HG03558 (cell line): ENCODE measurements at regions not wholly inside any gene's neighbourhood (a gene's known extent, or its start where the extent isn't known, plus 50 kb on each side); places are given as distances from the start of the nearest gene placed in this dataset.
A peak's percentile ranks its signal among the peaks of the same experiment; 100 is the strongest.
"Not testable (repeated sequence)": the region's sequence is repeated elsewhere in the genome, so short reads cannot be mapped to it uniquely, and the experiment has no call there.

Experiments
- ATAC-seq: cut with Tn5 transposase; IDR thresholded peaks from one replicate; pipeline ENCODE4 v1.9.1; 2021; ENCODE audit warnings: moderate number of reproducible peaks; ENCODE audit not compliant: unreplicated experiment; ENCODE audit errors: extremely low read depth

GRCh38 chr3:182629521-182629920 is 163.8 kb upstream of the ATP11B start:
- ATAC-seq, result no peak

DNA sequence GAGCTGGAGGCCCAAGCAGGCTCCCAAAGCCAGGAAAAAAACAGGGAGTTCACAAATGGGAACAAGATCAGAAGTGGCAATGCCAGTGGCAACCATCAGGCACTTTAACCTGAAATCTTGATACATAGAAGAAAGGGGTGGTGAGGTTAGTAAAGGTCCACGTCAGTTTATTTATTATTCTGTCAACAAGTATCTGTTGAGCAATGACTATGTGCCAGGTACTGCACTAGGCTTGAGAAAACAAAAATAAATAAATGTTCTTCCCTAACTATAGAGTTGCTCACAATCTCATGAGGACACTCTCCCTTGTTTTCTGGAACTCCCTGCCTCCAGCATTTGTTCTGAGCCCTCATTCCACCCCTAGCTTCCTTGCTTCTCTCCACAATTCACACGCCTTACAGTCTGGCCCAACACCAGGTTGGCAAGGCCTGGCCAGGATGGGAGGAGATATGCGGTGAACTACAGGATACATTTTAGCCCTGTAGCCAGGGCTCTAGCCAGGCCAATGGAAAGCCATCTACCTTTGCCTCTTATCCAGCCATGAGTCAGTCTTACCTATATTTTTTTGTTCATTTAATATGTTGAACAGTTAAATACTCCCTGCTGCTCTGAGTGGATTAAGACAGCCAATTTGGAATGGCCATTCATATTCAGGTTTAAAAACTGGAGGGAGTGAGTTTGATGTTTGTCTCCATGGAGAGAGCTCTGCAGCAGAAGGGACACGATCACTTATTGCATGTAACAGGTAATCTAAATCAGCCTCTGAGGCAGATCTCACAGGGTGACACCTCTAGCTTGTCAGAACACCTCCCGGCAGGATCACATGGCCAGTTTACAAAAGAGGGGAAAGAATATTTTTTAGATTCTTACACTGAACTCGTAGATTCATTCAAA is 161.9 kb upstream of the ATP11B start:
- no peak for ATAC-seq

DNA sequence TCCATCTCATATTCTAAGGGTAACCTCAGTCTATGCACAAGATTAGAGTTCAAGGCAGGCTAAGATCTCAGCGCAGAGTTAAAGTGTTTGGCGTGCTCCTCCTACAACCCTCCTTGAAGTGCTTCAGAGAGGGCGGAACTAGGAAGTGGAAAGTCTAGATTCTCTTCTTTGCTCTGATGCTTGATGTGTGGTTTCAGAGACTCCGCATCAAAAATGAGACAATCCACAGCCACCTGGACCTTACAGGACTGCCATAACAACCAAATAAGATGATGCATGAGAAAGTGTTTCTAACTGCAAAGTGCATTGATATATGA is 161.3 kb upstream of the ATP11B start:
- no peak for ATAC-seq

DNA sequence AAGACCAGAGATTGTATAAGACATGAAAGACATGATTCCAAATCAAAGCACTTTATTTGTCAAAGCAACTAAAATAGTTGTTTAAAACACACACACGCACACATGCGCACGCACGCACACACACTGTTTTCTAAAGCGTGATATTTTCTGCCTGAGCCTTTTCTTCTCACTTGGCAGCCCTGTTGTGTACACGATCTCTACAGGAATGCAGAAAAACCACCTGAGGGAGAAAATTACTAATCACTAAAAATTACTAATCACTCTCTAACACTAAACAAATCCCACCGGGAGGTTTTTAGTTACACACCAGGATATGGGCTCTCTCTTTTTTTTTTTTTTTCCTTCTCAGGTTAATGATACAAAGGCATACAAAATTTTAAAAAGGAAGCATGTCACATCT is 160.1 kb upstream of the ATP11B start:
- ATAC-seq, result no peak

GRCh38 chr3:182636646-182637045 is 156.7 kb upstream of the ATP11B start:
- no peak for ATAC-seq

GRCh38 chr3:182637350-182638110 is 155.8 kb upstream of the ATP11B start:
- no peak for ATAC-seq

GRCh38 chr3:182644013-182644412 is 149.3 kb upstream of the ATP11B start:
- ATAC-seq, result no peak

DNA sequence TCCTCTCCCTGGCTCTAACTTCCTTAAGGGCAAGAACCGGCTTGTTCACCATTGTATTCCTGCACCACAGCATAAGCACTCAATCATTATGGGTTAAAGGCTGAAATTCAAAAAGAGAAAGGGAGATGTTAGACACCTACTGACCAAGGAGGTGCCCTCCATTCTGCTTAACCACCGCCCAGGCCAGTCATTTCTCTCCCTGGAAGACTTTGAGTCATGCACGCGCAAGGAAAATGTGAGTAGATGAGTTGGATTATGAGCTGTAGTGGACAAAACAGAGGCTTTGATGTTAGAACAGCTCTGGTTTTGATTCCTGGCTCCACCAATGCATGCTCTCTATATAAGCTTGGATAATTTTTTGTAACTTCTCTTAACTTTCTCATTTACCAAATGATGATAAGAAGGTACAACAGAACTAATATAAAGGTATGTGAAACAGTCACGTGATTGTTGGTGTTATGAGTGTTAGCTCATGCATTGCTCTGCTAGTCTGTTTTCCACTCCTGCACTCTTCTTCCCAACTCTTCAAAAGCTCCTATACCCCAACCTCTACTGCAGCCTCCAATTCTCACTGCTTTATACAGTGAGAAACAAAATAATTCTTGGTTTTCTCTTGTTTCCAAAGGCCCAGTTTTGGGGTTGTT is 148.4 kb upstream of the ATP11B start:
- no peak for ATAC-seq

- ATAC-seq, result no peak
Measured at GRCh38 chr3:182650568-182651128, 142.7 kb upstream of the ATP11B start.

GRCh38 chr3:182651461-182651860 is 141.8 kb upstream of the ATP11B start:
- ATAC-seq, result no peak

DNA sequence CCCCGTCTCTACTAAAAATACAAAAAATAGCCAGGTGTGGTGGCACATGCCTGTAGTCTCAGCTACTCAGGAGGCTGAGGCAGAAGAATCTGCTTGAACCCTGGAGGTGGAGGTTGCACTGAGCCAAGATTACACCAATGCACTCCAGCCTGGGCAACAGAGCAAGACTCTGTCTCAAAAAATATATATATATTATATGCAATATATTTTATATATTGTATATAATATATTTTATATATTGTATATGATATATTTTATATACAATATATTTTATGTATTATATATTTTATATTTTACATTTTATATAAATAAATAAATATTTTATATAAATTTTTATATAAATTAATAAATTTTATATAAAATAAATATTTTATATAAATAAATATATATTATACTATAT is 140.2 kb upstream of the ATP11B start:
- not testable (repeated sequence) for ATAC-seq

- ATAC-seq, result no peak
Measured at GRCh38 chr3:182668541-182668940, 124.8 kb upstream of the ATP11B start.

DNA sequence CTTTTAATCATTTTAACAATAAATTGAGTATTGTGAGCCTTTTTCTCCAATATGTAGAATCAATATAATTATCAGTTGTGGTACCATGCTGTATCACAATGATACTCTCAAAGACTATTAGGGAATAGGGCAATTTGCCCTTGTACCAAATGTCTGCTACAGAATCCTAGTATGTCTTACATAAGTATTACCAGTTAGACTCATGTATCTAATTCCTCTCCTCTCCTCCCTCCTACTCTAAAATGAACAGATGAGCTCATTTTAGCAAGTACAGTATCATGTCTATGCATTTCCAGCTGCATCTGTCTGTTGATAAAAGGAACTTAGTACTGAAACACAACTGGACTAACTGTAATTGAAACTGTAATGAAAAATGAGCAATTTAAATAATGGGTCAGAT is 124.3 kb upstream of the ATP11B start:
- no peak for ATAC-seq

DNA sequence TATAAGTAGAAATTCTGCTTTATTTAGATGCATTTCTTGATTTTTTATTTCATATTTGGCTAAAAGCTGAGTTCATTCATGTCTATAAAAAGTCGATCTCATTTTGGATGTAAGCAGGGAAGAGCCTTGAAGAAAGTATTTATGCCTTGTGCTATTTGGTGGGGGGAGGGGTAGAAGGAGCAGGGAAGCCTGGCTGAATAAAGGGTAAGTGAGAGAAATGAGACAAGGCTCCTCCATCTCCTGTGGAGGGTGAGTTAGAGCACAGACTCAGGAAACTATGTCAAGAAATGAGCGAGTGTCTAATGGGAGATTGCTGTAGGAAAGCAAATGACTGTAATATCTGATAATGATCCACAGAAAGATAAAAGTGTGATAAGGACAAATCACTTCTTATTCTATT is 121.8 kb upstream of the ATP11B start:
- no peak for ATAC-seq

GRCh38 chr3:182671942-182672341 is 121.4 kb upstream of the ATP11B start:
- no peak for ATAC-seq

GRCh38 chr3:182673336-182673735 is 120.0 kb upstream of the ATP11B start:
- no peak for ATAC-seq

GRCh38 chr3:182682263-182683241 is 110.8 kb upstream of the ATP11B start:
- ATAC-seq, result peak; percentile 68

DNA sequence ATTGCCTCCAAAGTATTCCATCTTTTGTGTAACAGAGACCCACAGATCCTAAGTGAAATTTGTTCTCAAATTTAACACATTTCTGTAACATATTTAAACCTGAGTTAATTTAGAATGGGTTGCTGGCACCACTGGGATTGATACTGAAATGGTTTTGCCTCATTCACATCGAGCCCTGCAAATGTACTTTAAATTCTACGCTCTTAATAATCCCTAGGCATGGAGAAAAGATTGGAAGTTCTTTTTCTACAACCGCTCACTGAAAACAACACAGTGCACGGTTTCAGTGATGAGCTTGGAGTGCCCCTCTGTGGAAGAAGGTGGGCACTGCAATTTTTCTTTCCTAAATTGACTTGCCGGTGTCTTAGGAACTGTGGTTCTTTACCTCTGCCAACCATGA is 109.9 kb upstream of the ATP11B start:
- peak; percentile 59 for ATAC-seq

GRCh38 chr3:182683858-182684257 is 109.4 kb upstream of the ATP11B start:
- peak; percentile 3 for ATAC-seq
